ENCODE measurements at regions not wholly inside any gene's neighbourhood (a gene's known extent, or its start where the extent isn't known, plus 50 kb on each side); places are given as distances from the start of the nearest gene placed in this dataset.

- TF ChIP-seq CTCF (IDR thresholded peaks at IDR 0.05): no peak
- no peak for TF ChIP-seq RAD21 (IDR thresholded peaks at IDR 0.05; ENCODE audit: low read length)
- TF ChIP-seq RFX5 (IDR thresholded peaks at IDR 0.05; ENCODE audit: low read length): no peak
- TF ChIP-seq JUND (IDR thresholded peaks at IDR 0.05): no peak
- no peak for TF ChIP-seq MAX (IDR thresholded peaks at IDR 0.05; ENCODE audit: low read depth)
- TF ChIP-seq GABPA (IDR thresholded peaks at IDR 0.05; ENCODE audit: low read depth): no peak
- no peak for TF ChIP-seq EP300 (IDR thresholded peaks at IDR 0.05; ENCODE audit: borderline replicate concordance in 1 of 2, low read depth in 1 of 2, low read length in 1 of 2)
- TF ChIP-seq RCOR1 (IDR thresholded peaks at IDR 0.05; ENCODE audit: low read length): no peak
- no peak for TF ChIP-seq YY1 (IDR thresholded peaks at IDR 0.05; ENCODE audit: low read depth)
- TF ChIP-seq SIN3A (IDR thresholded peaks at IDR 0.05; ENCODE audit: borderline replicate concordance, low read depth, low read length): no peak
Measured at GRCh38 chr2:198297350-198297749, 493.0 kb downstream of the PLCL1 start.
